ENCODE measurements at regions not wholly inside any gene's neighbourhood (a gene's known extent, or its start where the extent isn't known, plus 50 kb on each side); places are given as distances from the start of the nearest gene placed in this dataset.
"Not testable (repeated sequence)": the region's sequence is repeated elsewhere in the genome, so short reads cannot be mapped to it uniquely, and the experiment has no call there.

DNA sequence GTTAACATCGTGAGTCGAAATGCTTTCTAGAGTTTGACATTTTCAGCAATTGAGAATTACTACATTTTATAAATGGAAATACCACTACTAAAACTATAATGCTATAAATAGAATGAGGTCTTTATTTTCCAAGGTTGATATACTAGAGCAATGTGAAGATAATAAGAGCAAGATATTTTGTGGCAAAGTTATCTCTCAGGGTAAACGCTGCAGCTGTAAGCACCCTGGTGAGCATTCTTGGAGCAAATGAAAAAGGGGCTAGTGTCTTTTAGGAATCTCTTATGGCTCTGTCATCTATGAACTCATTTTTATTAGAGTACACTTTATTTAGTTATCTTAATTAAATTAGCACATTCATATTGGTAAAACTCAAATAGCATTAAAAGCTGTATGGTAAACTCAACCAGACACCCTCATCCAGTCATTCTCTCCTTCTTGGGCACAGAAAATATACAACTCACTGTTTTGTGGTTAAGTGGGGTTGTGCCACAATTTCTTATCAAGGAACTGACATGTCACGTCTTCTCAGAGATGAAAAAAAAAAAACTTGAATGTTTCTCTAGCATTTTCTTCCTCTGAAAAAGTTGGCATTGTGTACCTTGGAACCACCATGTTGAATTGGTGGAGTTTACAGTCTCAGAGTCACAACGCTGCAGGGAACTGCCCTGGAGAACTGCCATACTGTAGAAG is 289.5 kb upstream of the PFKP start:
- no peak for DNase-seq

DNA sequence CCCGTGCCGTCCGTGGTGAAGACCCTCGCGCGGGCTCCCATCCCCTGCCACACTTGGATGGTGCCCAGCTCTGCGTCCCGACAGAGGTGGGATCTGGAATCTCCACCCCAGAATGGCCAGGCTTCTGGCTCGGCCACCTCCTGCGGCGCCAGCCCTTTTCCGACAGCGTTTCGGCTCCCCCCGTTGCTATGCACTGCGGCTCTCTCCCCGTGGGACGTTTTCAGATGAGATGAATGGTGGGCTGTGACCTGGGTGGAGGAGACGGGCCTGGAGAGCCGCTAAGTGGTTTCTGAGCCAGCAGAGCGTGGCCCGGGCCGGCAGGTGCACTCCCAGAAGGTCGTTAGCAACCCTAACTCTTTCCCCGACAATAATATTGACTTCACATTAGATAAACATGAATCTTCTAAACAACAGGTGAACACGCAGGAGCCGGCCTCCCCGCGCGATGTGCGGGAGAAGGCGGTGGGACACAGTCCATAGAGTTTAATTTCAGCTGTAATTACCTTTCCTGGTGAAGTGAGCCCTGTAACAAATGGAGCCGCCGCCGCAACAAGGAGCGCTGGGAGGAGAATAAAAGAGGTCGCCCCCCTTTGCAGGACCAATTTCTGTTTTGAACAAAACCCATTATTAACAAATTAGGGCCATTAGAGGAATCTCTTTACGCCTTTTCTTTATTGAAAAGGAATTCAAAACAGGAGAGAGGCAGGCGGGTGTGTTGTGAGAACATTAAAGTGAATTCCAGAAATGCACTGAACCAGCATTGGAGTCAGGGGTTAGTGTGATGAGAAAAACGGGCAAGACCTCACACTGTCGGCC is 294.3 kb upstream of the PFKP start:
- no peak for DNase-seq

DNA sequence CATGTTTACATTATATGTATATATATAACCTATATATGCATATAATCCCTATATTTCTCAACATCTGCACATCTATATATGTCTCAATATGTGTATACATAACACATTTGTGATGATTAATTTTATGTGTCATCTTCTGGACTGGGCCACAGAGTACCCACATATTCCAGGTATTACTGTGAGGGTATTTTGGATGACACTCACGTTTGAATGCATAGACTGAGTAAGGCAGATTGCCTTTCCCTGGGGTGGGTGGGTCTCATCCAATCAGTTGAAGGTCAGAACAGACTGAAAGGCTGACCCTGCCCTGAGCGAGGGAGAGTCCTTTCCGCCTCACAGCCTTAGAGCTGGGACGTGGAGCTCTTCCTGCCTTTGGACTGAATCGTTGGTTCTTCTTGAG is 295.2 kb upstream of the PFKP start:
- DNase-seq = no peak

DNA sequence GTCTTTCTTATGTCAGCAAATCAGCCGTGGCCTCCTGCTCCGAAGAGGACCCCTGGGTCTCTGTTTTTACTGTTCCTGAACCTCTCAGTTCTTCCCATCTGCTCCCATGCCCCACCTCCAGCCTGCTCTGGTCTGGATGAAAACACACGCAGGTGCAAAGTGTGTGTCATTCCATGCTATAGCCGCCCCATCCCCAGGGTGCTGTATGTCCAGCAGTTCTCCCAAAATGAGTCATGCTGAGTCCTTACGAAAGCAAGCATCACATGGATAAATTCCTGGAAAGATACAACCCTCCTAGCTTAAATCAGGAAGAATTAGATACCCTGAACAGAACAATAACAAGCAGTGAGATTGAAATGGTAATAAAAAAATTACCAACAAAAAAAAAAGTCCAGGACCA is 300.1 kb upstream of the PFKP start:
- DNase-seq = not testable (repeated sequence)

DNA sequence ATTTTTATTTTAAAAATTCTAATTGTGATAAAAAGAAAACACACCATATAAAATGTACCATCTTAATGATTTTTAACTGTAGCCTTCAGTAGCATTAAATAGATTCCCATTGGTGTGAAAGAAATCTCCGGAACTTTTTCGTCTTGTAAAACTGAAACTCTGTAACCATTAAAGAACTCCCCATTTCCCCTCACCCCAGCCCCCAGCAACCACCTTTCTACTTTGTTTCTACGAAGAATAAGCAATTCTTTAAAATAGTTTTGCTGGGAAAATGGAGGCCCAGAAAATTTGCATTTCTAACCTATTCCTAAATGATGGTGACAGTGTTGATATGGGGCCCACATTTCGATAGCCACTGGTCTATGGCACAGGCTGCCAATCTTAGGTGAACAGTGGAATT is 305.4 kb upstream of the PFKP start:
- no peak for DNase-seq

DNA sequence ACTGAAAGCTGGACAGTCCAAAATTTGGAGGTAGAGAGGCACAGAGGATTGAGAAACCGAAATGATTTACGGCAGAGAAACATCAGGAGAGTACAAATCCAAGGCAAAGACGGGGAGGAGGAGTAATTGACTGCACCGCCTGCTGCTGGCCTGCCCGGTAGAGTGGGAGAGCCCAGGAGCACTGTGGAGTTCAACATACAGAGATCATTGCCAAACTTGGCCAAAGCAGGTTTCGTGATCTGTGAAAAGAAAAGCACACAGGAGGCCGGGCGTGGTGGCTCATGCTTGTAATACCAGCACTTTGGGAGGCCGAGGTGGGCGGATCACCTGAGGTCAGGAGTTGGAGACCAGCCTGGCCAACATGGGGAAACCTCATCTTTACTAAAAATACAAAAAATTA is 306.0 kb upstream of the PFKP start:
- no peak for DNase-seq

DNA sequence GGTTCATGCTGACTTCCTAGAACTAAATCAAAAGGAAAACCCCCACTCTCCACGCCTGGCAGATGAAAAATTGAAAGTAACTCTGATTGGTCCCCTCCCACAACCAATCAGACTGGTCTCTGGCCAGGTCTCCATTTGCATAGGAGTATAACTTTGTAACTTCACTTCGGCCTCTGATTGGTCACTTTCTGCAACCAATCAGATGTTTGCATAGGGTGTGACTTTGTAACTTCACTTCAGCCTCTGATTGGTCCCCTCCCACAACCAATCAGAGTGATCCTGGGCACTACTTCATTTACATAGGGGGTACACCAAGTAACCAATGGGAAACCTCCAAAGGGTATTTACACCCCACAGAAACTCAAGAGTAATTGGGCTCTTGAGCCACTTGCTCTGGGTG is 306.6 kb upstream of the PFKP start:
- DNase-seq = no peak

DNA sequence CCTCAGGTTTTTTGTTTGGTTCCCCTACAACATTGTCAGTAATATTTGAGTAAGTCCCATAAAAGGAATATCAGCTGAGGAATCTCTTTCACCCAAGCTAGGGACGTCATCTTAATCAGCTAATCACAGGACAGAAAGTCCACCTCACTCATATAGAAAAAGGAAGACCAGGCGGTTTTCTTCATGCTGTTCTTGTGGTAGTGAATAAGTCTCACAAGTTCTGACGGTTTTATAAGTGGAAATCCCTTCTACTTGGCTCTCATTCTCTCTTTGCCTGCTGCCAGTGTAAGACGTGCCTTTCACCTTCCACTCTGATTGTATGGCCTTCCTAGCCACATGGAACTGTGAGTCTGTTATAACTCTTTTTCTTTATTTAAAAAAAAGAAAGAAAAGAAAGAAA is 308.1 kb upstream of the PFKP start:
- DNase-seq = no peak

DNA sequence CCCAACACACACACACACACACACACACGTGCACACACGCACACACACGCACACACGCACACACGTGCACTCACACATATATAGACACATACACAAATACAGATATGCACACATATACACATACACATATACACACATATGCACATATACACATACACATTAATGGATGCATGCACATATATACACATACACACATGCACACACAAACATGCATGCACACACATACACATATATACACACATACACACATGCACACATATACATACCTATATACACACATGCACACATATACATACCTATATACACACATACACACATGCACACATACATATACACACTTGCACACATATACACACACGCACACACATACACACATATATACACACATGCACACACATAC is 312.4 kb upstream of the PFKP start:
- DNase-seq = no peak

DNA sequence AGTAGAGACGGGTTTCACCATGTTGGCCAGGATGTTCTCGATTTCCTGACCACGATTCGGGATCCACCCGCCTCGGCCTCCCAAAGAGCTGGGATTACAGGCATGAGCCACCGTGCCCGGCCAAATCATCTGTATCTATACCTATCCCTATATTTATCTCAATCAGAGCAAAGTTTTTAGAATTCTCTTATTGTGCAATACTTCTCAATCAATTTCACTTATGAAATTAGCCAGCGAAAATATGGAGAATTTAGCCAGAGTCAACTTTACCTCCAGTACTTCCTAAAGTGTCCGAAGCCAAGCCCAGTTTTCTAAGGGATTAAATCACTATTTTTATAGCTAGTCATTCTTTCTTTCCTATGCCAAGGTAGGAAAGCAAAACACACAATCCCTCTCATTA is 319.1 kb upstream of the PFKP start:
- DNase-seq = no peak

DNA sequence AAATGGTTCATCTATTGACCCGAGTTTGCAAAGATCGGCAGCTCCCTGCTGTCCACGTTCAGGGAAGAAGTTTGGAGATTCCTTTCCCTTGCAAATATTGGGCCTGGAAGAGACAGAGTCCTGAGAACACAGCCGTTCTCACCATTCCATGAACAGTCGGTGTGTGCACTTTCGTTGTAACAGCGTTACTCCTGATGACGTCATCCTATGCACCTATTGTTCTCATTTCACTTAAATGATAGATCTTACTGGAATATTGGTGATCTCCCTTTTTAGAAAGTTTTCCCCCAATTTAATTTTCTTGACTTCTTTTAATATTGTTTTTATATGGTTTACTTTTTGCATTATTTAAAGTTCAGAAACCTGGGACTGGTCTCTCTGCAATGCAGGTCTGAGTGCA is 320.7 kb upstream of the PFKP start:
- DNase-seq = no peak

DNA sequence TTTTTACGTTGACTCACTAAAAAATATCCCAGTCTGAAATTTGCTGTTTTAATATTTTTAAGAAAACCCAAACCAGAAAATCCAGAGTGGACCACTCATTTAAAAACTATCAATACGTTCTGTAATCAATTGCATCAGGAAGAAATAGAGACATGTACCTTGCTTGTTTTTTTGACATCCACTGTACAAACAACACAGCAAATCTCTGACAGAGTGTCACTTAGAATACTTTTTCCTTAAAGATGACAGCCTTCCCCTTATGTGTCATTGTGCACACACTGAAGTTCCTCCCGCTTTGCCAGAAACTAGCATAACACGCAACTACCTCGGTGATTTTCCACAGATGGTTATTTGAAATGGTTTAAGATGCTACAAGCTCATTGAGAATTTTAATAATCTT is 321.7 kb upstream of the PFKP start:
- DNase-seq = no peak

DNA sequence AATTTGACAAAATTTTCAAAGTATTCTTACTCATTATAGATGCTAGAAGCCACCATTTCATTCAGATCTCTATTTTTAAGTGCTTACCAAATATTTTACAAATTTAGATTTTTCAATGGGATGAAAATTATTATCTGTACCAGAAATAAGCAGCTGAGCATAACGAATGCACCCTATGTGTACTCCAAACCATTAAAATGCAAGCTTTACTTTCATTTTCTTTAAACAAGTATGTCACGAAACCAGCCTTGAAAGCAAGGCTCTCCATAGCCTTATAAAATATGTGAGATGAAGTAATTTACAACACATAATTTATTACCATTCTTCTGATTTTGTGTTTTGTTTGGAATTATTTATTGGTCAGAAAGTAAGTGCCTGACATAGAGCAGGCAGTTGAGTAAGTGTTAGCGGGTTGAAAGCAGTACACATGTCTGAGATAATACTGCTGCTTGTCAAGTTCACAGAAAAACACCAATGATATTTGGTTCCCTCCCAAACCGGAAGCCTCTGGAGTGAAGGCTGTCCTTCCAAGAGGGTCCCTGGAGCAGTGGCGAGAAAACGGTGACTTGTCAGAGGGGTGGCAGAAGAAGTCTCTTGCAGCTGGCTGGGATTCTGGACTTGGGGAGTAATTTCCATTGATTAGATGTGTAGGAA is 322.7 kb upstream of the PFKP start:
- DNase-seq = no peak

DNA sequence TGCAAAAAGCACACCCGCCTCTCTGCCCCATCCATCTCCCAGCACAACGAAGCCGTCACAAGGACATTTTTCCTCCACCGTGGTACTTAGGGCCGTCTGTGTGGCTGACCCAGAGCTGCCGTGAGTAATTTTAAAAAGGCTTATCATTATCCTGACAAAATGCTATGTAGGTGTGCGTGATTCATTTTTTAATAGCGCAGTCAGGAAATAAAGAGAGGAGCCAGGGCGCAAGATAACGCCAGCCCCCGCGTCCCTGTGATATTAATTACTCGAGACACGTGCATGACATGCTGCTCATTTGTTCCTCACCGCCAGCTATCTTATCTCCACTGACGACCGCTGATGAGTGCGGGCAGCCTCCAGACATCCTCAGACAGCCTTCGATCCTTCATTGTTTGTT is 332.7 kb upstream of the PFKP start:
- no peak for DNase-seq

DNA sequence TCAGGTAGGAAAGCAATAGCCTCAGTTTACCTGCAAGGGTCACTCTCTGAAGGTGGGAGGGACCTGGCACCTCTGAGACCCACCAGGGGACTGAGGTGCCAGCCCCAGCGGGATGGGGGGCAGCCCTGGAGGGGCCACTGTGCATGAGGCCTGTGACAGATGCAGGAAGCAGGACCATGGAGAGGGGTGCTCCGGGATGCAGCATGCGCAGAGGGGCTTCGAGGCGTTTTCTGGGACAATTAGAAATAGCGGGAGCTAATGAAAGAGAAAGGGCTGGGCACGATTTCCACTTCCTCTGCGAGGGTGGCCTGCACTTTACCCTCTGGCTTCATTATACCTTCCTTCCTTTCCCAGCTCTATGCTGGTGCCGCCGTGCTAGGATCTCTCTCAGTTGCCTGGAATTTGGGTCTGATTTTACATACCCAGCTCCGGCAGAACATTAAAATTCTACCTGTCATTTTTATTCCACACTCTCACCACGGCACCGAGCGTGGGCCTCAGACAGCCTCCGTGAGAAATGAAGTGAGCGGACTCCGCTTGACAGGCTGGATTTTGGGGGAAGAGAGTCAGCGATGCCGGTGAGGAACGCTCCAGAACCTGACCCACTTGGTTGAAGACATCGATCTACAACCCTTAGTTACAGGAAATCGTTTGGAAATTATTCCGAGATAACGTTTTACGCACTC is 333.9 kb upstream of the PFKP start:
- no peak for DNase-seq

DNA sequence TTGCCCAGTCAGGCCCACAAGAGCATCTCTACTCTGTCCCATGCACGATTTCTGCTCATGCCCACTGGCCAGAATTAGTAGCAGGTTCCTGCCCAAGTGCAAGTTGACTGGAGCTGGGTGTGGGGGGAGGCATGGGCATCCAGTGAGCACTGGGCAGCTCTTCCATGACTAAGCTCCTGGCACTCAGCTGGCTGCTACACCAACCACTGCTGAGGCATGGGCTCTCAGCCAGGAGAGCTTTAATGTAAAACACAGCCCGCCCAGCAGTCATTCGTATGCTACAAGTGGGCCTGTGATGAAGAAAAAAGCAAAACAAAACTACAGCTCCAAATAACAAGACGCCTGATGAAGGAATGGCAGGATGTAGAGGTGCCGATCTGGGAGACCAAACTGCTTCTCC is 335.4 kb upstream of the PFKP start:
- DNase-seq = no peak

DNA sequence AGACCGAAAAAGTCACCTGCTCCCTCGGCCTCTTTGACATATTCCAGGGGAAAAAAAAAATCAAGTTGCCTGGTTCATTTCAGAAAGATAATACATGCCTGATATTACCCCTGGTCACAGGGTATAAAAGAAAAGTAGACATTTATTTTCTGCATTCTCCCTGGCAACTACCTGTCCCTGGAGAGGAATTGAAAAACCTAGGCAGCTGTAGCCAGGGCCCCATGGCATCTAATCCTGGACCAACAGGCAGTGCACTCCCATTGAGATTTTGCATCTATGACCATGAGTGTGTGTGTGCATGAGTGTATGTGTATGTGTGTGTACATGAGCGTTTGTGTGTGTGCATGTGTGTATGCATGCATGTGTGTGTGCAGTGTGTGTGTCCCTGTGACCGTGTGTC is 338.2 kb upstream of the PFKP start:
- DNase-seq = no peak

DNA sequence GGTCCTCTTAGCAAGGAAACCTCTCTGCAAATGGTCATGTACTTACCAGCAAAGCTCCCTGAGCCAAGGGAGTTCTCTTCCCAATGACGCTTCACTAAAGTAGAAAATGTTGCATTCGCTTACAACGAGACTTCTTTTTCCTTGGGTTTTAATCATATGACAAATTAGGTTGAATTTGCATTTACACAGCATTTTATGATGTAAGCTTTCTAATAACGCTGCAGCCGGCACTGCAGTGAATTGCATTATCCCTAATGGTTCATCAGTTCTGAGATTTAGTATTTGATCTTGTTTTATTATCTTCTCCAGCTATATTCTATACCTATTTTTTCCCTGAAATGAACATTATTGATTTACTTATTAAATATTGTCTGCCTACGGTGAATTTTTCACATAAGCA is 339.3 kb upstream of the PFKP start:
- no peak for DNase-seq

DNA sequence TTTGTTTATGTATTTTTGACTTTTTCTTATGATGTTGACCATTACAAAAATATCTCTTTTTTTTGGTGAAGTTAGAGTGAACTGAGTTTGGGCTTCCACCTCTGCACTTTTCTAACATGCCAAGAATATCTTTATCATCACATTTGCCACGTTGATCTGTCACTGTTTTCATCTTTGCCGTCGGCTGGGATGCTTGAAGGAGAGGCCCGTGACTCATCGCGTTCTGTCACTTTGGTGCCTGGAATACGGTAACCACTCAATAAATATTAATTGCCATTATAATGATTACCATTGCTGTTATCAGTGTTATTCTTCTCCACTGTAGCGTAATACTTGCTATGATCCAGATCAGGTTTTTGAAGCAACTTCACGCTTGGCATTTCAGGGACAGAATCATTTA is 350.8 kb upstream of the PFKP start:
- DNase-seq = no peak

DNA sequence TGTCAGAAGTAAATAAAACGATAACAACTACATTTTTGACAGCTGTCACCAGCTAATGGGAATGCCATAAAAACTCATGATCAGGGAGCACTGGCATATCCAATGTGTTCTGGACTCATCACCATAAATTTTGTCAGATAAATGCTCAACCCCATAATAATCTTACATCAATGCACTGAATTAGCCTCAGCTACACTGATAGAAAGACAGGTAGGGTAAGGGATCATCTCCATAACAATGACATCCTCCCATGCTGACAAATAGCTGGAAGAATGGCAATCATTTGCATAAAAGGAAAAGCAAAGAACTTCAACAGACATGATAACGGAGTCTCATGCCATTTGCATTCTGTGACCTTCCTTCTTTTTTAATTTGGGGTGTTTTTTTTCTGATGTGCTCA is 352.8 kb upstream of the PFKP start:
- no peak for DNase-seq

DNA sequence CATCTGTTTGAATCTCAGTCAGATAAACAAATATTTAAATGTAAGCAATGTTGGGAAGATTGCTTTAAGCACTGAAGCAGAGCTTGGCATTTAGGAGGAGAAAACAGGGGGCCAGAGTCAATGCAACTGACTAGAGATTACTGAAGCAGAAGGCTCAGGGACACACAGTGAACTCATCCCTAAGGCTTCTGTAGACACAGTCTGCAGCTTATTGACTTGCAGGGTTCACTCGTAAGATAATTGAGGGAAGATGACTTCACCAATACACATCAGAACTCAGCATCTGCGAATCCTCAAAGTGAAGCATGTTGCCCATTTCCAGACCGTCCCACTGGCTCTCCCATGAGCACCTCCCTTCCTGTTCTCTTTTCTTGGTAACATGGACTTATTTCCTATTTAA is 363.4 kb upstream of the PFKP start:
- DNase-seq = no peak

DNA sequence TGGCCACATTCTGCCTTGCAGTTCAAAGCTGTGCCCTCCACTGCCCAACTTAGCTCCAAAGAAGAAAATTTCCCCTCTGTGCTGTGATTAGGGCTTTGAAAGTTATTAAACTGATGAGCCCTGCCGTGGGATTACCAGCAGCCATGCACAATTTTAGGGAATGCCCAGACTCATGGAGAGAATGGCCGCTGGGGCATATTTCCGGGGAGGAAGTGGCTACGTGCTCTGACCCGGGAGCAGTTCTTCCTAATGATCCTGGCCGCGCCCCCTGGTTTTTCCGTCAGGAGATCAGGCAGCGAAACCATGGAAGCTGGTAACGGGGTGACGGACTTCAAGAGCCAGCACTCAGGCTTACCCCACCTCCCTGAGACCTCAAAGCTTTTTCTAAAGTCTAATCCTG is 365.5 kb upstream of the PFKP start:
- DNase-seq = no peak

DNA sequence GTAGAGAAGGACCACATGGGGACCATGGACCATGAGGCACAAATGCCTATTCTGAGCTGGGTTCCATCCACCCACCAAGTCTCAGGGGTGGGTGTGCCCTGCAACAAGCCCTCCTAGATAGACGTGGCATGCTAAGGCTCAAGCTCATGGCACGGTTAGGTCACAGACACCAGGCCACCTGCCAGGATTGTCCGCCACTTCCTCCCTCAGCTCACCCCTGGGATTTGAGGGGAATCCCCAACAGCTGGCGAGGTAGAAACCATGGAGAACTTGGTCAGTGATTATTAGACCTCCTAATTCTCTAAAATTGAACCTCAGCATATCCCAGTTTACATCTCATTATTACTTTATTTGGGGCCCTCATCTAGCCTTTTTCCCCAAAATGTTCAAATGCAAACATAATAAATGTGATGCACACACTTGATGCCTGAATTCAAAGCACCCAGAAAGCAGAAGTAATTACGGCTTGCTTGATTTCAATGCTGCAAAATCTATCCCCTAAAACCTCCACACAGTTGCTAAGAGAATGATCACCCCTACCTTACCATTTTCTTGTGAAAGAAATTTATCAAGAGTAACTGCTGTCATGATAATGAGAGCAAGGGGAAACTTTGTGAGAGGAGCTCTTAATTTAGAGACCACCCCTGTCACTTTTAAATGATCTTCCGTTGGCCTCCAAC is 366.6 kb upstream of the PFKP start:
- DNase-seq = no peak

Measured in activated CD4-positive, CD25-positive, alpha-beta regulatory T cell treated with anti-CD3 and anti-CD28 coated beads, Interleukin-2, amount 50 U/mL, for 72 hours (primary cell).